ENCODE measurements at regions not wholly inside any gene's neighbourhood (a gene's known extent, or its start where the extent isn't known, plus 50 kb on each side); places are given as distances from the start of the nearest gene placed in this dataset.

DNA sequence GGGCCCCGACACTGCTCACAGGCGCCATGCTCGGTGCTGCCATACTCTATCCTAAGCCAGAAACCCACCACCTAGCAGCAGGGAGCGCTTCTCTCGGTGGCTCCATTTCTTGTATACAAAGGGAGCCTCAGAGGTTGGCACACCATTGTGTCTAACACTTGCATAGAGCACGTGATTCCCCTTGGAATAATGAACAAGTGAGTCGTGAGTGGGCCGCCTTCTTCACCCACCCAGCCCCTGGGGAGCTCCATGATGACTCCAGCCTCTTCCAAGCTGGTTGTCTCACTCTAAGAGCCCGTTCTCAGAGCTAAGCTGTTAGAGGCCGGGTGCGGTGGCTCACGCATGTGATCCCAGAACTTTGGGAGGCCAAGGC lies 82.3 kb upstream of the ZNF469 start:
- Histone ChIP-seq H3K4me1 (ENCODE audit: insufficient read depth, low read length) (no peaks in the 10 kb centered on the region), H3K9me3 (ENCODE audit: control insufficient read depth, low read depth, low read length) (no peaks in the 10 kb centered on the region), H2BK12ac (ENCODE audit: insufficient read length, low read depth, low read length) (no peak overlapping the region), H2AK5ac (ENCODE audit: insufficient read length, low read length) (no peak overlapping the region), H3K18ac (ENCODE audit: insufficient read length, low read depth, low read length) (no peak overlapping the region), H3K23ac (ENCODE audit: insufficient read length, low read depth, low read length) (no peak overlapping the region), H2BK20ac (ENCODE audit: low read depth, low read length, poor library complexity, severe bottlenecking) (no peak overlapping the region), H4K91ac (ENCODE audit: insufficient read length, low read depth, low read length) (no peak overlapping the region), H3K79me1 (ENCODE audit: insufficient read depth, low read depth, low read length, poor library complexity, severe bottlenecking) (no peaks in the 10 kb centered on the region), H3T11ph (ENCODE audit: low read length) (no peak overlapping the region), H4K5ac (ENCODE audit: insufficient read length, low read depth, low read length) (no peak overlapping the region), H3K9ac (ENCODE audit: extremely low read depth, insufficient read length, low read length) (no peak overlapping the region), H2BK120ac (ENCODE audit: low read depth, low read length, poor library complexity, severe bottlenecking) (no peak overlapping the region), H4K8ac (replicated peaks; ENCODE audit: insufficient read length, low read depth, low read length) (no peak overlapping the region), H2BK15ac (ENCODE audit: low read depth, low read length) (no peak overlapping the region), H3K14ac (ENCODE audit: insufficient read depth, low read length) (no peak overlapping the region), H3K56ac (ENCODE audit: insufficient read length, low read depth, low read length) (no peak overlapping the region), H3K4me2 (ENCODE audit: insufficient read depth, insufficient read length, low read length) (no peak overlapping the region), H3K27me3 (ENCODE audit: insufficient read depth, low read length) (no peaks in the 10 kb centered on the region), H2BK5ac (ENCODE audit: insufficient read length, low read length) (no peak overlapping the region), H3K27ac (ENCODE audit: insufficient read length, low read depth, low read length) (no peak overlapping the region), H2AFZ (ENCODE audit: low read length) (no peak overlapping the region), H3K4ac (ENCODE audit: low read depth, low read length) (no peak overlapping the region), H3K79me2 (ENCODE audit: insufficient read depth, low read length) (no peaks in the 10 kb centered on the region), H3K23me2 (ENCODE audit: insufficient read length, low read depth, low read length, poor library complexity, severe bottlenecking) (no peaks in the 10 kb centered on the region), H4K20me1 (ENCODE audit: control insufficient read depth, insufficient read depth, insufficient read length) (no peaks in the 10 kb centered on the region)
- TF ChIP-seq, protein P1, sequence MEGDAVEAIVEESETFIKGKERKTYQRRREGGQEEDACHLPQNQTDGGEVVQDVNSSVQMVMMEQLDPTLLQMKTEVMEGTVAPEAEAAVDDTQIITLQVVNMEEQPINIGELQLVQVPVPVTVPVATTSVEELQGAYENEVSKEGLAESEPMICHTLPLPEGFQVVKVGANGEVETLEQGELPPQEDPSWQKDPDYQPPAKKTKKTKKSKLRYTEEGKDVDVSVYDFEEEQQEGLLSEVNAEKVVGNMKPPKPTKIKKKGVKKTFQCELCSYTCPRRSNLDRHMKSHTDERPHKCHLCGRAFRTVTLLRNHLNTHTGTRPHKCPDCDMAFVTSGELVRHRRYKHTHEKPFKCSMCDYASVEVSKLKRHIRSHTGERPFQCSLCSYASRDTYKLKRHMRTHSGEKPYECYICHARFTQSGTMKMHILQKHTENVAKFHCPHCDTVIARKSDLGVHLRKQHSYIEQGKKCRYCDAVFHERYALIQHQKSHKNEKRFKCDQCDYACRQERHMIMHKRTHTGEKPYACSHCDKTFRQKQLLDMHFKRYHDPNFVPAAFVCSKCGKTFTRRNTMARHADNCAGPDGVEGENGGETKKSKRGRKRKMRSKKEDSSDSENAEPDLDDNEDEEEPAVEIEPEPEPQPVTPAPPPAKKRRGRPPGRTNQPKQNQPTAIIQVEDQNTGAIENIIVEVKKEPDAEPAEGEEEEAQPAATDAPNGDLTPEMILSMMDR (conservative IDR thresholded peaks at IDR 0.05), result no peak
- peaks cover 0 to 2% (median 1%) of the 10 kb centered on the region in 3 experiments; a peak in 3 of 7 replicates for H3K36me3 Mint-ChIP-seq (ENCODE audit: insufficient read depth in 1 of 3, low read depth in 3 of 3)
- DNase-seq, result no peak
- H3K27ac Mint-ChIP-seq, result peak overlapping the region in 1 of 3 experiments; percentile 50; a peak in 1 of 7 replicates
- H3K4me3 Mint-ChIP-seq, result no peak overlapping the region
- H3K4me1 Mint-ChIP-seq, result no peaks in the 10 kb centered on the region
- H3K9me3 Mint-ChIP-seq, result peaks cover 4 to 10% of the 10 kb centered on the region in 2 experiments
- no CpG with 5 or more reads among the region's 12 CpGs for WGBS (ENCODE audit: extremely low coverage, insufficient read length, low lambda C conversion rate)
- peaks cover 9% of the 10 kb centered on the region for H3K27me3 Mint-ChIP-seq (ENCODE audit: low read depth)

Data from H9 (cell line).